ENCODE measurements at regions not wholly inside any gene's neighbourhood (a gene's known extent, or its start where the extent isn't known, plus 50 kb on each side); places are given as distances from the start of the nearest gene placed in this dataset.
"Not testable (repeated sequence)": the region's sequence is repeated elsewhere in the genome, so short reads cannot be mapped to it uniquely, and the experiment has no call there.

- not testable (repeated sequence) for TF ChIP-seq CTCF (IDR thresholded peaks at IDR 0.05); POLR2AphosphoS5 (IDR thresholded peaks at IDR 0.05; ENCODE audit: low read depth, low read length); REST (IDR thresholded peaks at IDR 0.05; ENCODE audit: insufficient read depth in 1 of 2, low read depth in 2 of 2, low read length in 1 of 2); TCF7L2 (IDR thresholded peaks at IDR 0.05; ENCODE audit: low read depth, low read length); SIN3A (IDR thresholded peaks at IDR 0.05; ENCODE audit: borderline replicate concordance, insufficient read depth, low read depth, low read length)
Observed at GRCh38 chr5:58161889-58162288, 298.0 kb downstream of the PLK2 start.

Measured in Panc1 (cell line).